NCI-H226 (cell line): ENCODE measurements at regions not wholly inside any gene's neighbourhood (a gene's known extent, or its start where the extent isn't known, plus 50 kb on each side); places are given as distances from the start of the nearest gene placed in this dataset.

Experiments
- DNase-seq: peaks from one replicate; pipeline ENCODE4 v3.0.0-alpha.2; 2015

GRCh38 chr10:8946451-8946850, 892.0 kb downstream of the GATA3 start:
- DNase-seq: no peak

GRCh38 chr10:8950978-8951377, 896.5 kb downstream of the GATA3 start:
- DNase-seq: no peak

GRCh38 chr10:8951440-8952089, 897.1 kb downstream of the GATA3 start:
- no peak for DNase-seq

GRCh38 chr10:8956400-8956799, 901.9 kb downstream of the GATA3 start:
- no peak for DNase-seq

- DNase-seq: no peak
These were observed 907.8 kb downstream of the GATA3 start for GRCh38 chr10:8962249-8962648.

- DNase-seq: no peak
These were observed 912.6 kb downstream of the GATA3 start for GRCh38 chr10:8967061-8967460.

GRCh38 chr10:8969853-8970252, 915.4 kb downstream of the GATA3 start:
- no peak for DNase-seq

- no peak for DNase-seq
These were observed 921.0 kb downstream of the GATA3 start for GRCh38 chr10:8975535-8975934.

GRCh38 chr10:8978100-8978499, 923.6 kb downstream of the GATA3 start:
- DNase-seq: no peak

- no peak for DNase-seq
These were observed 925.5 kb downstream of the GATA3 start for GRCh38 chr10:8979976-8980375.

GRCh38 chr10:8981277-8981676, 926.8 kb downstream of the GATA3 start:
- no peak for DNase-seq

- no peak for DNase-seq
These were observed 931.2 kb downstream of the GATA3 start for GRCh38 chr10:8985651-8986050.

- DNase-seq: no peak
These were observed 932.5 kb downstream of the GATA3 start for GRCh38 chr10:8986975-8987374.

GRCh38 chr10:8987712-8988111, 933.2 kb downstream of the GATA3 start:
- DNase-seq: no peak

GRCh38 chr10:8990280-8990987, 935.9 kb downstream of the GATA3 start:
- DNase-seq: no peak

- DNase-seq: no peak
These were observed 937.5 kb downstream of the GATA3 start for GRCh38 chr10:8992009-8992408.

- no peak for DNase-seq
These were observed 939.4 kb downstream of the GATA3 start for GRCh38 chr10:8993864-8994263.

GRCh38 chr10:8998751-8999150, 944.3 kb downstream of the GATA3 start:
- no peak for DNase-seq

- no peak for DNase-seq
These were observed 948.6 kb downstream of the GATA3 start for GRCh38 chr10:9003122-9003521.

- no peak for DNase-seq
These were observed 950.2 kb downstream of the GATA3 start for GRCh38 chr10:9004736-9005135.

GRCh38 chr10:9009505-9009904, 955.0 kb downstream of the GATA3 start:
- no peak for DNase-seq

- DNase-seq: no peak
These were observed 955.6 kb downstream of the GATA3 start for GRCh38 chr10:9010093-9010492.

- no peak for DNase-seq
These were observed 956.6 kb downstream of the GATA3 start for GRCh38 chr10:9010931-9011670.

GRCh38 chr10:9012312-9012711, 957.8 kb downstream of the GATA3 start:
- peak; percentile 76 for DNase-seq
